ENCODE measurements at regions not wholly inside any gene's neighbourhood (a gene's known extent, or its start where the extent isn't known, plus 50 kb on each side); places are given as distances from the start of the nearest gene placed in this dataset.

DNA sequence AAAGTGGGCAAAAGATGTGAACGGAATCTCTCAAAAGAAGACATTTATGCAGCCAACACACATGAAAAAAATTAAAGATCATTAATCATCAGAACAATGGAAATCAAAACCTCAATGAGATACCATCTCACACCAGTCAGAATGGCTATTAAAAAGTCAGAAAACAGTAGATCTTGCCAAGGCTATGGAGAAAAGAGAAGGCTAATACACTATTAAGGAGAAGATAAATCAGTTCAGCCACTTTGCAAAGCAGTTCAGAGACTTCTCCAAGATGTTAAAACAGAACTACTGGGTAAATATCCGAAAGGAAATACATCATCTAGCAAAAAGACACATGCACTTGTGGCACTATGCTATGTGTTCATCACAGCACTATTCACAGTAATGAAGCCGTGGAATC lies 388.2 kb upstream of the LUZP2 start:
- TF ChIP-seq, protein P1, sequence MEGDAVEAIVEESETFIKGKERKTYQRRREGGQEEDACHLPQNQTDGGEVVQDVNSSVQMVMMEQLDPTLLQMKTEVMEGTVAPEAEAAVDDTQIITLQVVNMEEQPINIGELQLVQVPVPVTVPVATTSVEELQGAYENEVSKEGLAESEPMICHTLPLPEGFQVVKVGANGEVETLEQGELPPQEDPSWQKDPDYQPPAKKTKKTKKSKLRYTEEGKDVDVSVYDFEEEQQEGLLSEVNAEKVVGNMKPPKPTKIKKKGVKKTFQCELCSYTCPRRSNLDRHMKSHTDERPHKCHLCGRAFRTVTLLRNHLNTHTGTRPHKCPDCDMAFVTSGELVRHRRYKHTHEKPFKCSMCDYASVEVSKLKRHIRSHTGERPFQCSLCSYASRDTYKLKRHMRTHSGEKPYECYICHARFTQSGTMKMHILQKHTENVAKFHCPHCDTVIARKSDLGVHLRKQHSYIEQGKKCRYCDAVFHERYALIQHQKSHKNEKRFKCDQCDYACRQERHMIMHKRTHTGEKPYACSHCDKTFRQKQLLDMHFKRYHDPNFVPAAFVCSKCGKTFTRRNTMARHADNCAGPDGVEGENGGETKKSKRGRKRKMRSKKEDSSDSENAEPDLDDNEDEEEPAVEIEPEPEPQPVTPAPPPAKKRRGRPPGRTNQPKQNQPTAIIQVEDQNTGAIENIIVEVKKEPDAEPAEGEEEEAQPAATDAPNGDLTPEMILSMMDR (IDR thresholded peaks at IDR 0.05; ENCODE audit: insufficient read depth, low read depth, low read length, missing control alignments): no peak
- H3K4me3 ChIP-seq (ENCODE audit: low read length): no peak overlapping the region
- no peak for DNase-seq (ENCODE audit: low read depth)

DNA sequence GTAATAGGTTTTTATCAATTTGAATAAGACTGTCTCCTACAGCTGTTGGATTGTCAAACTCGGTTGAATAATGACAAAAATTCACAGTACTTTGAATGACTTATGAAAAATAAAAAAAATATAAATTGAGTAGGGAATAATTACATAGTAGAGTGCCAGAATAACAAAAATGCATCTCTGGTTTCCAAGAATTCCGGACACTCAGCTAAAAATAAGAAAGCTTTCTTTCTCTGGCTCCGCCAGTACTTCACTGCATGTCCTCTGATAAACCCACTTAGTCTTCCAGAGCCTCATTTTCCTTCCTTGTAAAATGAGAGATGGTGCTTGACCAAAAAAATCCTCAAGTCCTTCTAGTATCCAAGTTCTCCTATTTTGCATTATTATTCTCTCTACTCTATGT lies 374.6 kb upstream of the LUZP2 start:
- H3K4me3 ChIP-seq (ENCODE audit: low read length): no peak overlapping the region
- DNase-seq (ENCODE audit: low read depth): no peak
- TF ChIP-seq, protein P1 (IDR thresholded peaks at IDR 0.05; ENCODE audit: insufficient read depth, low read depth, low read length, missing control alignments): no peak

DNA sequence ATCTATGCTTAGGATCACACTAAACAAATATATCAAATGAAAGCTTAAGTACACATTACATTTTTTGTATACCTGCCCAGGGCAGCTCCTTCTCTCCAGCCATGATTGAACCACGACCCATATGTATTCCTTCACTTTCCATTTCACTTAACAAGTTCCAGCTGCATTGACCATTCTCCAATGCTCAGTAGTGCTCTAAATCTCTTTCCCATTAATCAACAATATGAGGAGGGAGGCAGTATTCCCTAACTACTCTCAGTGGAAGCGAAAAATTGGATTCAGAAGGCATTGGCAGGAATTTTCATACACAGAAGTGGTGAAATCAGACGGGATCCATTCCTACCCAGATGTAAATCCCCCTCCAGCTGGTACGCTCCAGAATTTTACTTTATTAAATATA lies 372.0 kb upstream of the LUZP2 start:
- no peak for DNase-seq (ENCODE audit: low read depth)
- TF ChIP-seq, protein P1 (IDR thresholded peaks at IDR 0.05; ENCODE audit: insufficient read depth, low read depth, low read length, missing control alignments): no peak
- no peak overlapping the region for H3K4me3 ChIP-seq (ENCODE audit: low read length)

DNA sequence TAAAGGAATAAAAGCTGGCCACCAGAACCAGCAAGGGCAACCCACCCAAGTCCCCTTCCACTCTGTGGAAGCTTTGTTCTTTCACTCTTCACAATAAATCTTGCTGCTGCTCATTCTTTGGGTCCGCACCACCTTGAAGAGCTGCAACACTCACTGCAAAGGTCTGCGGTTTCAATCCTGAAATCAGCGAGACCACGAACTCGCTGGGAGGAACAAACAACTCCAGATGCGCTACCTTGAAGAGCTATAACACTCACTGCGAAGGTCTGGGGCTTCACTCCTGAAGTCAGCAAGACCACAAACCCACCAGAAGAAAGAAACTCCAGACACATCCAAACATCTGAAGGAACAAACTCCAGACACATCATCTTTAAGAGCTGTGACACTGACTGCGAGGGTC lies 365.2 kb upstream of the LUZP2 start:
- TF ChIP-seq, protein P1 (IDR thresholded peaks at IDR 0.05; ENCODE audit: insufficient read depth, low read depth, low read length, missing control alignments): no peak
- DNase-seq (ENCODE audit: low read depth): no peak
- H3K4me3 ChIP-seq (ENCODE audit: low read length): no peak overlapping the region

DNA sequence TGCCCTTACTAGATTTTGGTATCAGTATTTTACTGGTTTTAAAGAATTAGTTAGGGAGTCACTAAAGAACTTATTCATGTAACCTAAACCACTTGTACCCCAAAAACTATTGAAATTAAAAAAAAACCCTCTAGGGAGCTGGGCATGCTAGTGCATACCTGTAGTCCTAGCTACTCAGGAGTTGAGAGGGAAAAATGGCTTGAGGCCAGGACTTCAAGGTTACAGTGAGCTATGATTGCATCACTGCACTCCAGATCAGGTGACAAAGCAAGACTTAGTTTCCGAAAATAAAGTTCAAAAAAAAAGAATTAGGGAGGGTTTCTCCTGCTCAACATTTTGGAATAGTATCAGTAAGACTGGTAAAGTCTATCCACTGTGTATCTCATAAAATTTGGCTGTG lies 364.4 kb upstream of the LUZP2 start:
- TF ChIP-seq, protein P1 (IDR thresholded peaks at IDR 0.05; ENCODE audit: insufficient read depth, low read depth, low read length, missing control alignments): no peak
- no peak overlapping the region for H3K4me3 ChIP-seq (ENCODE audit: low read length)
- DNase-seq (ENCODE audit: low read depth): peak; percentile 11

DNA sequence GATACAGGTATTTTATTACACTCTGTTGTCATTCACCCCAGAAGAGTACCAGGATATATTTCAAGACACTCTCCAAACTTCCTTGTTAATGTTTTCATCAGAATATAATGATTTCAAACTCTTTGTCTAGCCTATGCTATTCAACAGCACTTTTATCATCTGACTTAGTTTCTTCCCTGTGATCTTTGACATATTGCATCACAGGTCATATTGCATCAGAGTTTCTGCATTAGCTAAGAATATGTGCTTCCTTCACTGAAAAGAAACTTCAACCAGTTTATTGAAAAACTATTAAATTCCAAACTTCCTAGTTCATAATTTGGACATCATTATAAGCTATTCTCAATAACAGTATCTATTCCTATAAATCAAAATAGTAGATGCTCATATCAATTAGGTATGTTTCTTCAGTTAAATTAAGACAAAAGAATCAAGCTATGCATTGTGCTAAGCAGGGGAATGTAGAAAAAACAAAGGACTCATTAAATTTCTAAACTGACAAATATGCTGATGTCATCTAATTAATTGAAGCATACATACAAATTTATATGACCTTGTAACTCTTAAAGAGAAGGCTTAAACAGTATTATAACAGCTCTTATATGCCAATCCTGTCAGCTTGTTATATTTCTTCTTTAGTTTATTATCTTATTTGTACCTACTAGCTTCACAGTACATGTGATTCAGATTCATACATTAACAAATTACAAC lies 361.8 kb upstream of the LUZP2 start:
- TF ChIP-seq, protein P1 (IDR thresholded peaks at IDR 0.05; ENCODE audit: insufficient read depth, low read depth, low read length, missing control alignments): no peak
- DNase-seq (ENCODE audit: low read depth): no peak
- no peak overlapping the region for H3K4me3 ChIP-seq (ENCODE audit: low read length)

DNA sequence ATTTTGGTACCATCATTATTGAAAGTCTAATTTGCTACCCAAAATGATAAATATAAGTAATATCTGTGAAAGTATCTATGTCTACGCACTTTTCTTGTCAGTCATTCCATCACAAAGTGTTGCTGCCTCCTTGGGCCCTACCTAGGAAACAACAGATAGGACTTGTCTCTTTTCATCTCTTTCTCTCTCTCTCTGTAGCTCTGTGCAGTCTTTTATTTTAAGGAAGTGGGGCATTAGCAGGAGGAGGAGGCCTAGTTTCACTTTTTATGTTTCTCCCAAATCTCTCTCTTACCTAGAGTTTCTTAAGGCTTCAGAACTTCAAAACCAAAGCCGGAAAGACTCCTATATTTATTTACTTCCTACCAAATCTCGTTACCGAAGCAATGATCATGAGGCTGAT lies 354.8 kb upstream of the LUZP2 start:
- no peak overlapping the region for H3K4me3 ChIP-seq (ENCODE audit: low read length)
- TF ChIP-seq, protein P1 (IDR thresholded peaks at IDR 0.05; ENCODE audit: insufficient read depth, low read depth, low read length, missing control alignments): no peak
- DNase-seq (ENCODE audit: low read depth): no peak
